Osteocyte (in vitro differentiated cells): ENCODE measurements at regions not wholly inside any gene's neighbourhood (a gene's known extent, or its start where the extent isn't known, plus 50 kb on each side); places are given as distances from the start of the nearest gene placed in this dataset.

Source experiments
- DNase-seq: peaks from one replicate; pipeline ENCODE4 v3.0.0; 2021; ENCODE audit warnings: mixed read lengths; ENCODE audit not compliant: unreplicated experiment; ENCODE audit errors: extremely low spot score
- H3K27ac Mint-ChIP-seq: one replicate; pipeline ENCODE4 v1.8.0; 2021; ENCODE audit warnings: mild to moderate bottlenecking, mixed read lengths; ENCODE audit not compliant: unreplicated experiment
- H3K27me3 Mint-ChIP-seq: one replicate; pipeline ENCODE4 v1.8.0; 2021; ENCODE audit warnings: mixed read lengths; ENCODE audit not compliant: unreplicated experiment
- H3K36me3 Mint-ChIP-seq: one replicate; pipeline ENCODE4 v1.8.0; 2021; ENCODE audit warnings: mixed read lengths; ENCODE audit not compliant: unreplicated experiment
- H3K4me1 Mint-ChIP-seq: one replicate; pipeline ENCODE4 v1.8.0; 2021; ENCODE audit warnings: mixed read lengths; ENCODE audit not compliant: unreplicated experiment
- H3K4me3 Mint-ChIP-seq: one replicate; pipeline ENCODE4 v1.8.0; 2021; ENCODE audit warnings: mild to moderate bottlenecking, moderate library complexity, mixed read lengths; ENCODE audit not compliant: unreplicated experiment
- H3K9me3 Mint-ChIP-seq: one replicate; pipeline ENCODE4 v1.8.0; 2021; ENCODE audit warnings: mixed read lengths; ENCODE audit not compliant: unreplicated experiment
- CTCF ChIP-seq: fragments of 200-600 bp; sonication (generic); IDR thresholded peaks from 2 replicates; pipeline ENCODE4 v1.5.0; 2021; ENCODE audit warnings: antibody characterized with exemption, mild to moderate bottlenecking, moderate library complexity

- no peak overlapping the region for H3K4me3 Mint-ChIP-seq
- no peak for TF ChIP-seq CTCF
- H3K36me3 Mint-ChIP-seq = no peaks in the 10 kb centered on the region
- no peak overlapping the region for H3K27ac Mint-ChIP-seq
- no peaks in the 10 kb centered on the region for H3K27me3 Mint-ChIP-seq
- DNase-seq = no peak
- H3K4me1 Mint-ChIP-seq = no peaks in the 10 kb centered on the region
- H3K9me3 Mint-ChIP-seq = peaks cover 5% of the 10 kb centered on the region
Observed at GRCh38 chr7:108985037-108985436, 415.4 kb downstream of the DNAJB9 start.

- Mint-ChIP-seq H3K36me3 (no peaks in the 10 kb centered on the region), H3K27ac (no peak overlapping the region), H3K9me3 (no peaks in the 10 kb centered on the region), H3K4me1 (no peaks in the 10 kb centered on the region), H3K27me3 (no peaks in the 10 kb centered on the region), H3K4me3 (no peak overlapping the region)
- DNase-seq = no peak
- no peak for TF ChIP-seq CTCF
Observed at GRCh38 chr7:108989319-108989718, 419.6 kb downstream of the DNAJB9 start.

- TF ChIP-seq CTCF = no peak
- Mint-ChIP-seq H3K27ac (no peak overlapping the region), H3K4me3 (no peak overlapping the region)
Observed at GRCh38 chr7:108997480-108997879, 427.8 kb downstream of the DNAJB9 start.

GRCh38 chr7:109003742-109004141 lies 434.1 kb downstream of the DNAJB9 start:
- TF ChIP-seq CTCF = no peak
- no peak overlapping the region for H3K4me3 Mint-ChIP-seq
- H3K9me3 Mint-ChIP-seq = no peaks in the 10 kb centered on the region
- no peak for DNase-seq
- no peaks in the 10 kb centered on the region for H3K27me3 Mint-ChIP-seq
- no peaks in the 10 kb centered on the region for H3K4me1 Mint-ChIP-seq
- H3K27ac Mint-ChIP-seq = no peak overlapping the region
- no peaks in the 10 kb centered on the region for H3K36me3 Mint-ChIP-seq

More at GRCh38 chr7:108997480-108997879, 427.8 kb downstream of the DNAJB9 start:
- H3K9me3 Mint-ChIP-seq = no peaks in the 10 kb centered on the region
- H3K27me3 Mint-ChIP-seq = no peaks in the 10 kb centered on the region
- H3K4me1 Mint-ChIP-seq = no peaks in the 10 kb centered on the region
- DNase-seq = no peak
- H3K36me3 Mint-ChIP-seq = no peaks in the 10 kb centered on the region

- Mint-ChIP-seq H3K4me3 (no peak overlapping the region), H3K36me3 (no peaks in the 10 kb centered on the region), H3K27me3 (no peaks in the 10 kb centered on the region), H3K27ac (no peak overlapping the region), H3K4me1 (no peaks in the 10 kb centered on the region), H3K9me3 (no peaks in the 10 kb centered on the region)
- no peak for TF ChIP-seq CTCF
- DNase-seq = no peak
Observed at GRCh38 chr7:109009636-109010035, 440.0 kb downstream of the DNAJB9 start.
